Mesothelial cell of epicardium (in vitro differentiated cells): ENCODE measurements at regions not wholly inside any gene's neighbourhood (a gene's known extent, or its start where the extent isn't known, plus 50 kb on each side); places are given as distances from the start of the nearest gene placed in this dataset.

ENCODE experiments used
- DNase-seq, 2 experiments: peaks; one replicate each; pipeline ENCODE4 v3.0.0; 2021; ENCODE audit warnings: low spot score in 2 of 2; ENCODE audit not compliant: unreplicated experiment in 2 of 2
- H3K27ac Mint-ChIP-seq: 2 replicates; pipeline ENCODE4 v1.8.0; 2021; ENCODE audit warnings: mixed read lengths
- H3K27me3 Mint-ChIP-seq: 2 replicates; pipeline ENCODE4 v1.8.0; 2021; ENCODE audit warnings: low read depth, mixed read lengths
- H3K36me3 Mint-ChIP-seq: 2 replicates; pipeline ENCODE4 v1.8.0; 2021; ENCODE audit warnings: mixed read lengths
- H3K4me1 Mint-ChIP-seq: 2 replicates; pipeline ENCODE4 v1.8.0; 2021; ENCODE audit warnings: mixed read lengths
- H3K4me3 Mint-ChIP-seq: 2 replicates; pipeline ENCODE4 v1.8.0; 2021; ENCODE audit warnings: mild to moderate bottlenecking, moderate library complexity, mixed read lengths
- H3K9me3 Mint-ChIP-seq: 2 replicates; pipeline ENCODE4 v1.8.0; 2021; ENCODE audit warnings: mixed read lengths
- TF ChIP-seq, protein P1 (sequence below): fragments of 200-600 bp; sonication (generic); IDR thresholded peaks from one replicate; pipeline ENCODE4 v1.5.0; 2021; ENCODE audit warnings: antibody characterized with exemption; ENCODE audit not compliant: unreplicated experiment

DNA sequence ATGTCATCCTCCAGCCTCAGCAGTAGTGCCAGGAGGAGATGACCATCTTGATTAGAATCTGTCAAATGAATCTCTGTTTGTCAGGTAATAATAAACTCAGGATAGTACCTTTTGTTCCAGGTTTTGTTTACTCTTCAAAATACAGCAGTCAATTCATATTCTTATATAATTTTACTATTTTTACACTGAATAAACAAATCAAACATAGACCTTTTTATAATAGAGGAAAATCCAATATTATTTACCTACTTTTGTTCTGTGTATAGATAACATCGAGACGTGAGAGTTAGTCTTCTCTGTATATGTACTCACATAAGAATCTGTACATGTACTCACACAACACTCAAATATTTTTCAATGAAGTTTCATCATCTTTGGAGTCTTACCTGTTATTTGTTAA, 365.4 kb upstream of the EPHA5 start:
- Mint-ChIP-seq H3K27me3 (no peaks in the 10 kb centered on the region), H3K27ac (no peak overlapping the region), H3K9me3 (peaks cover 8% of the 10 kb centered on the region), H3K4me1 (no peaks in the 10 kb centered on the region), H3K36me3 (no peaks in the 10 kb centered on the region), H3K4me3 (no peak overlapping the region)
- DNase-seq = no peak
- TF ChIP-seq, protein P1, sequence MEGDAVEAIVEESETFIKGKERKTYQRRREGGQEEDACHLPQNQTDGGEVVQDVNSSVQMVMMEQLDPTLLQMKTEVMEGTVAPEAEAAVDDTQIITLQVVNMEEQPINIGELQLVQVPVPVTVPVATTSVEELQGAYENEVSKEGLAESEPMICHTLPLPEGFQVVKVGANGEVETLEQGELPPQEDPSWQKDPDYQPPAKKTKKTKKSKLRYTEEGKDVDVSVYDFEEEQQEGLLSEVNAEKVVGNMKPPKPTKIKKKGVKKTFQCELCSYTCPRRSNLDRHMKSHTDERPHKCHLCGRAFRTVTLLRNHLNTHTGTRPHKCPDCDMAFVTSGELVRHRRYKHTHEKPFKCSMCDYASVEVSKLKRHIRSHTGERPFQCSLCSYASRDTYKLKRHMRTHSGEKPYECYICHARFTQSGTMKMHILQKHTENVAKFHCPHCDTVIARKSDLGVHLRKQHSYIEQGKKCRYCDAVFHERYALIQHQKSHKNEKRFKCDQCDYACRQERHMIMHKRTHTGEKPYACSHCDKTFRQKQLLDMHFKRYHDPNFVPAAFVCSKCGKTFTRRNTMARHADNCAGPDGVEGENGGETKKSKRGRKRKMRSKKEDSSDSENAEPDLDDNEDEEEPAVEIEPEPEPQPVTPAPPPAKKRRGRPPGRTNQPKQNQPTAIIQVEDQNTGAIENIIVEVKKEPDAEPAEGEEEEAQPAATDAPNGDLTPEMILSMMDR = no peak

DNA sequence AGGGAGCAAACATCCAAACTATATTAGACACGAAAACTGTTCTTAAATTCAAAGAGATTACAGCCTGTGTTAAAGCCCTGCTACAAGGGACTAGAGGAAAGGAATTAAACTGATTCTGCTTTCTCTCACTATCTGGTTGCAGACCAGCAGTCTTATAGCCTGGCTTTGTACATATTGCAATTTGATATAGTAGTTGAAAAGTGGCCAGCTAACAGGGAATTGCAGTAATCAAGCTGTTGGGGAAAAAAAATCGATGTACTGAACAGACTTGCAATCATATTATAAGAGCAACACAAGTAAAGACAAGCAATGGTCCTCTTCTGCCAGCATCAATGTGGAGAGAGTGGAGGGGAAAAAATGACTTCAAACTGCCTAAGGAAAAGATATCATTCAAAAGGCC, 364.4 kb upstream of the EPHA5 start:
- H3K4me3 Mint-ChIP-seq = no peak overlapping the region
- TF ChIP-seq, protein P1 = no peak
- H3K9me3 Mint-ChIP-seq = peaks cover 11% of the 10 kb centered on the region
- no peaks in the 10 kb centered on the region for H3K27me3 Mint-ChIP-seq
- no peak overlapping the region for H3K27ac Mint-ChIP-seq
- no peaks in the 10 kb centered on the region for H3K4me1 Mint-ChIP-seq
- no peaks in the 10 kb centered on the region for H3K36me3 Mint-ChIP-seq
- DNase-seq = no peak

DNA sequence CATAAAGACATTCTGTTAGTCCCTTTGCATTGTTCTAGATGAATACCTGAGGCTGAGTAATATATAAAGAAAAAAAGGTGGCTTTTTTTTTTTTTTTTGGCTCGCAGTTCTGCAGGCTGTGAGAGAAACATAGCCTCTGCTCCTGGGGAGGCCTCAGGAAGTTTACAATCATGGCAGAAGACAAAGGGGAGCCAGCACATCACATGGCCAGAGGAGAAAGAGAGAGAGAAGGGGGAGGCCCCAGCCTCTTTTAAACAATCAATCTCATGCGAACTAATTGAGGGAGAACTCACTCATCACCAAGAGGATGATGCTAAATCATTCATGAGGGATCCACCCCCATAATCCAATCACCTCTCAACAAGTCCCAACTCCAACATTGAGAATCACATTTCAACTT, 364.0 kb upstream of the EPHA5 start:
- H3K27ac Mint-ChIP-seq = no peak overlapping the region

DNA sequence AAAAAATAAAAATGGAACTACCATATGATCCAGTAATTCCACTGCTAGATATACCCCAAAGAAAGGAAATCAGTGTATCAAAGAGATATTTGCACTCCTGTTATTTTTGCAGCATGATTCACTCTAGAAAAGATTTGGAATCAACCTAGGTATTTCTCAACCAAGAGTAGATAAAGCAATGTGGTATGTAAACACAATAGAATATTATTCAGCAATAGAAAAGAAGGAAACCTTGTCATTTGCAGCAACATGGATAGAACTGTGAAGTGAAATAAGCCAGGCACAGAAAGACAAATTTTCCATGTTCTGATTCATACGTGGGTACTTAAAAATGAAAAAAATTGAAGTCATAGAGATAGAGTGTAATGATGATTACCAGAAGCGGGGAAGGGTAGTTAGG, 362.3 kb upstream of the EPHA5 start:
- no peak for DNase-seq
- H3K4me1 Mint-ChIP-seq = no peaks in the 10 kb centered on the region
- no peaks in the 10 kb centered on the region for H3K27me3 Mint-ChIP-seq
- no peaks in the 10 kb centered on the region for H3K36me3 Mint-ChIP-seq
- TF ChIP-seq, protein P1 = no peak
- no peak overlapping the region for H3K27ac Mint-ChIP-seq
- H3K9me3 Mint-ChIP-seq = peaks cover 11% of the 10 kb centered on the region
- no peak overlapping the region for H3K4me3 Mint-ChIP-seq

More for the DNA sequence above, 364.0 kb upstream of the EPHA5 start:
- H3K36me3 Mint-ChIP-seq = no peaks in the 10 kb centered on the region
- H3K9me3 Mint-ChIP-seq = peaks cover 11% of the 10 kb centered on the region
- no peak overlapping the region for H3K4me3 Mint-ChIP-seq
- TF ChIP-seq, protein P1 = no peak
- H3K27me3 Mint-ChIP-seq = no peaks in the 10 kb centered on the region
- no peak for DNase-seq
- H3K4me1 Mint-ChIP-seq = no peaks in the 10 kb centered on the region

DNA sequence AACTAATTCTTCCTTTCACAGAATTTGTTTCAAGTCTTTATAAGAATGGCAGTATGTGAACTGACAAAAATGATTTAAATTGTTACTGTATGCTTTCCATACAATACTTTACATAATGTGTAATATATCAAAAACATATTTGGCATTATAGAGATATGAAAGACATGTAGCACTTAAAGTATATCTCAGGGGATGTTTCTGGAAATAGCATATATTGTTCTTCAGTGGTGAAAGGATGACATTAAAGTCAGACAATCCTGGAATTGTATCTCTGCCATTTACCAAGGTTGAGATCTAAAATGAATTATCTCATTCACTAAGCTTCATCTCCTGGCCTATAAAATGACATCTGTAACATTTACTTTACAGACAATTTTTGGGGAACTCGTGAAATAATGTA, 358.4 kb upstream of the EPHA5 start:
- no peaks in the 10 kb centered on the region for H3K27me3 Mint-ChIP-seq
- TF ChIP-seq, protein P1 = no peak
- H3K4me1 Mint-ChIP-seq = no peaks in the 10 kb centered on the region
- no peak overlapping the region for H3K4me3 Mint-ChIP-seq
- no peak overlapping the region for H3K27ac Mint-ChIP-seq
- peaks cover 15% of the 10 kb centered on the region for H3K9me3 Mint-ChIP-seq
- H3K36me3 Mint-ChIP-seq = no peaks in the 10 kb centered on the region
- no peak for DNase-seq

DNA sequence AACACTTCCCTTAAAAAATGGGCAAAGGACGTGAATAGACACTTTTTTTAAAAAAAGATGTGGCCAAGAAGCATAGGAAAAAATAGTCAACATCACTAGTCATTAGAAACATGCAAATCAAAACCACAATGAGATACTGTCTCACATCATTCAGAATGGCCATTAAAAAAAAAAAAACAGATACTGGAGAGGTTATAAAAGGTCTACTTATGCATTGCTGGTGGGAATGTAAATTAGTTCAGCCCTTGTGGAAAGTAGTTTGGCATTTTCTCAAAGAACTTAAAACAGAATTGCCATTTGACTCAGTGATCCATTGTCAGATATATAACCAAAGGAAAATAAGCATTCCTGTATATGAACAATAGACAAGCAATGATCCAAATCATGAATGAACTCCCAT, 352.8 kb upstream of the EPHA5 start:
- Mint-ChIP-seq H3K4me3 (no peak overlapping the region), H3K27me3 (no peaks in the 10 kb centered on the region), H3K4me1 (no peaks in the 10 kb centered on the region), H3K36me3 (no peaks in the 10 kb centered on the region), H3K27ac (no peak overlapping the region), H3K9me3 (peaks cover 28% of the 10 kb centered on the region)
- TF ChIP-seq, protein P1 = no peak
- no peak for DNase-seq
